Adrenal gland (tissue), 5 donors: ENCODE measurements at regions not wholly inside any gene's neighbourhood (a gene's known extent, or its start where the extent isn't known, plus 50 kb on each side); places are given as distances from the start of the nearest gene placed in this dataset.

Source experiments
- CTCF ChIP-seq, 6 experiments: fragments of 450-650 bp in 4 of 6; fragments of 200-600 bp in 2 of 6; sonication (generic) in 1 of 6; IDR thresholded peaks; 1 replicate in 5 of 6; 2 replicates in 1 of 6; pipeline versions ENCODE4 v1.5.1 to v1.8.0; 2016 to 2021; ENCODE audit warnings: antibody characterized with exemption in 6 of 6, mild to moderate bottlenecking in 2 of 6, moderate library complexity in 1 of 6
- POLR2A ChIP-seq, 2 donors: fragments of 450-650 bp; IDR thresholded peaks; one replicate each; pipeline ENCODE4 v1.6.1; 2017; ENCODE audit warnings: antibody characterized with exemption in 2 of 2, mild to moderate bottlenecking in 2 of 2, moderate library complexity in 1 of 2
- donor health status: DM: no; HTN: no; CAD: no.

GRCh38 chr7:24158975-24159374 is 125.0 kb upstream of the NPY start:
- no peak for TF ChIP-seq CTCF (IDR thresholded peaks at IDR 0.05)
- no peak for TF ChIP-seq POLR2A (IDR thresholded peaks at IDR 0.05)
